Loucy (cell line): ENCODE measurements at regions not wholly inside any gene's neighbourhood (a gene's known extent, or its start where the extent isn't known, plus 50 kb on each side); places are given as distances from the start of the nearest gene placed in this dataset.

Source experiments
- CTCF ChIP-seq: fragments of 200-600 bp; sonication (generic); conservative IDR thresholded peaks from 2 replicates; pipeline ENCODE4 v1.5.1; 2014; ENCODE audit warnings: mild to moderate bottlenecking, antibody characterized with exemption, low read length
- EZH2phosphoT487 ChIP-seq: fragments of 200-600 bp; IDR thresholded peaks from 2 replicates; pipeline ENCODE4 v1.6.1; 2018; ENCODE audit warnings: antibody characterized with exemption, mild to moderate bottlenecking, moderate library complexity, borderline replicate concordance

GRCh38 chr10:21264271-21264670 lies 261.2 kb downstream of the SKIDA1 start:
- TF ChIP-seq CTCF = no peak
- TF ChIP-seq EZH2phosphoT487 = no peak
